ENCODE measurements at regions not wholly inside any gene's neighbourhood (a gene's known extent, or its start where the extent isn't known, plus 50 kb on each side); places are given as distances from the start of the nearest gene placed in this dataset.

DNA sequence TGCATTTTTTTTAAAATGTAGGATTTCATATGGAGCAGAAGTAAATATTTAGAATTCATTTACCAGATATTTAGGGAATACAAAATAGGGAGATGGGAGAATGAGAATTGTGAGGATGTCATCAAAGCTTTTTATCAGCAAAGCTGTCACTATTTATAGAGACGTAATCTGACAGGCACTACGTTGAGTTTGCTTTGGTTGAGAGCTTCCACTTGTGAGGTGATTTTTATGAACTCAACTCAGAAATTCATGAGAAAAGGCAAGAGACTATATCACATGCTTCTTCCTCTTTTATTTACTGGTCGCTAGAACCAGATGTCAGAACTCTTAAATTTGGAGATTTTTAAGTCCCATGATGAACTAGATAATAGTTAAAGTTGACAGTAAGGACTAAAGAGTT is 211.2 kb downstream of the GBA3 start:
- BruUV-seq (replicated peaks): no TSS peak
- Histone ChIP-seq H3K9me3 (replicated peaks; ENCODE audit: control insufficient read depth, insufficient read depth, low read depth, low read length) (no peaks in the 10 kb centered on the region), H3K9me1 (ENCODE audit: control insufficient read depth, insufficient read depth, low read length) (no peaks in the 10 kb centered on the region), H3K4me2 (ENCODE audit: insufficient read depth, low read length) (no peak overlapping the region), H3K36me3 (ENCODE audit: control insufficient read depth, insufficient read depth, low read length) (no peaks in the 10 kb centered on the region), H3K27me3 (ENCODE audit: control insufficient read depth in 2 of 2, insufficient read depth in 2 of 2, low read length in 2 of 2) (no peaks in the 10 kb centered on the region), H4K20me1 (replicated peaks; ENCODE audit: control insufficient read depth, insufficient read depth, low read length) (no peaks in the 10 kb centered on the region), H3K9ac (ENCODE audit: insufficient read depth in 1 of 2, low read depth in 2 of 2, low read length in 2 of 2) (no peak overlapping the region), H3K27ac (ENCODE audit: extremely low read depth, low read depth, low read length) (no peak overlapping the region), H2AFZ (ENCODE audit: low read depth, low read length) (no peak overlapping the region), H3K4me3 (no peak overlapping the region), H3K79me2 (ENCODE audit: control insufficient read depth, insufficient read depth, low read length) (no peaks in the 10 kb centered on the region), H3K4me1 (replicated peaks in 1 of 2; ENCODE audit: control insufficient read depth in 2 of 2, insufficient read depth in 2 of 2, low read length in 2 of 2) (no peaks in the 10 kb centered on the region)
- ATAC-seq (no peak), DNase-seq (ENCODE audit: extremely low read depth in 1 of 4, low spot score in 3 of 4) (no peak), FAIRE-seq (no peak)
- CTCF ChIA-PET (ENCODE audit: low intra/inter-chr PET ratio): no interaction called here
- in situ Hi-C loops (cut with MboI) (no loop called here), intact Hi-C loops (cut with micrococcal nuclease) (no loop called here)
- POLR2A ChIA-PET: interaction anchor here (0.6 kb wide), 1 partner anchor 29 kb away, joined by 3 read pairs; no protein-coding TSS in a partner anchor
- 2% methylated on average over 3 of the region's 3 CpGs for WGBS (ENCODE audit: insufficient coverage, low coverage, missing lambda C conversion rate)
- TF ChIP-seq MTA3 (IDR thresholded peaks at IDR 0.05; ENCODE audit: borderline replicate concordance) (no peak), HDAC6 (IDR thresholded peaks at IDR 0.05; ENCODE audit: low read depth, low read length) (no peak), ERF (CRISPR knock-in tag; IDR thresholded peaks at IDR 0.05) (no peak)

DNA sequence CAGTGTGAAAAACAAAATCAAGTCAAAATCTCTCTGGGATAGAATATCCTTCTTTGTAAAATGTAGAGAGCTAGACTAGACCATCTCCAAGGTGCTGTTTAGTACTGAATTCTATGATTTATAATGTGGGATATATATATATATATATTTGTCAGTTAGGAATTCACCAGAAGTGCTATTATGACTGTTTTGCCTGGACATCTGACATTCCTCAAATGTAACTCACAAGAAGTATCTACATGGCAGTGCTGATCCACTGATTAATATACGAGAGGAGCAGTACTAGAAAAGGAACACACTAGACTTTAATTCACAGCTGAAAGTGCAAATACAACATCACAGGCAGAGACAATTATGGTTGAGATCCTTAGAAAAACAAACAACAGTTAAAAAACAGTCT is 208.9 kb downstream of the GBA3 start:
- H3K79me2 ChIP-seq (ENCODE audit: control insufficient read depth, insufficient read depth, low read length): no peaks in the 10 kb centered on the region
- H3K27me3 ChIP-seq (ENCODE audit: control insufficient read depth in 2 of 2, insufficient read depth in 2 of 2, low read length in 2 of 2): no peaks in the 10 kb centered on the region
- no peak overlapping the region for H3K4me2 ChIP-seq (ENCODE audit: insufficient read depth, low read length)
- FAIRE-seq: no peak
- no TSS peak for BruUV-seq (replicated peaks)
- no peaks in the 10 kb centered on the region for H4K20me1 ChIP-seq (replicated peaks; ENCODE audit: control insufficient read depth, insufficient read depth, low read length)
- H3K9ac ChIP-seq (ENCODE audit: insufficient read depth in 1 of 2, low read depth in 2 of 2, low read length in 2 of 2): no peak overlapping the region
- H3K4me1 ChIP-seq (replicated peaks in 1 of 2; ENCODE audit: control insufficient read depth in 2 of 2, insufficient read depth in 2 of 2, low read length in 2 of 2): no peaks in the 10 kb centered on the region
- in situ Hi-C loops (cut with MboI) (no loop called here), intact Hi-C loops (cut with micrococcal nuclease) (no loop called here)
- WGBS (ENCODE audit: insufficient coverage, low coverage, missing lambda C conversion rate): 0% methylated on average over 1 of the region's 1 CpG
- no peak for ATAC-seq
- H2AFZ ChIP-seq (ENCODE audit: low read depth, low read length): no peak overlapping the region
- ChIA-PET CTCF (ENCODE audit: low intra/inter-chr PET ratio) (no interaction called here), POLR2A (no interaction called here)
- H3K27ac ChIP-seq (ENCODE audit: extremely low read depth, low read depth, low read length): no peak overlapping the region
- H3K9me1 ChIP-seq (ENCODE audit: control insufficient read depth, insufficient read depth, low read length): no peaks in the 10 kb centered on the region
- H3K4me3 ChIP-seq: no peak overlapping the region
- H3K36me3 ChIP-seq (ENCODE audit: control insufficient read depth, insufficient read depth, low read length): no peaks in the 10 kb centered on the region
- H3K9me3 ChIP-seq (replicated peaks; ENCODE audit: control insufficient read depth, insufficient read depth, low read depth, low read length): no peaks in the 10 kb centered on the region
- no peak for DNase-seq (ENCODE audit: extremely low read depth in 1 of 4, low spot score in 3 of 4)
- TF ChIP-seq HDAC6 (IDR thresholded peaks at IDR 0.05; ENCODE audit: low read depth, low read length) (no peak), SRSF9 (IDR thresholded peaks at IDR 0.05; ENCODE audit: borderline replicate concordance, low read depth, low read length) (no peak), BMI1 (IDR thresholded peaks at IDR 0.05; ENCODE audit: low read length) (no peak)
- TF ChIP-seq, protein P1, sequence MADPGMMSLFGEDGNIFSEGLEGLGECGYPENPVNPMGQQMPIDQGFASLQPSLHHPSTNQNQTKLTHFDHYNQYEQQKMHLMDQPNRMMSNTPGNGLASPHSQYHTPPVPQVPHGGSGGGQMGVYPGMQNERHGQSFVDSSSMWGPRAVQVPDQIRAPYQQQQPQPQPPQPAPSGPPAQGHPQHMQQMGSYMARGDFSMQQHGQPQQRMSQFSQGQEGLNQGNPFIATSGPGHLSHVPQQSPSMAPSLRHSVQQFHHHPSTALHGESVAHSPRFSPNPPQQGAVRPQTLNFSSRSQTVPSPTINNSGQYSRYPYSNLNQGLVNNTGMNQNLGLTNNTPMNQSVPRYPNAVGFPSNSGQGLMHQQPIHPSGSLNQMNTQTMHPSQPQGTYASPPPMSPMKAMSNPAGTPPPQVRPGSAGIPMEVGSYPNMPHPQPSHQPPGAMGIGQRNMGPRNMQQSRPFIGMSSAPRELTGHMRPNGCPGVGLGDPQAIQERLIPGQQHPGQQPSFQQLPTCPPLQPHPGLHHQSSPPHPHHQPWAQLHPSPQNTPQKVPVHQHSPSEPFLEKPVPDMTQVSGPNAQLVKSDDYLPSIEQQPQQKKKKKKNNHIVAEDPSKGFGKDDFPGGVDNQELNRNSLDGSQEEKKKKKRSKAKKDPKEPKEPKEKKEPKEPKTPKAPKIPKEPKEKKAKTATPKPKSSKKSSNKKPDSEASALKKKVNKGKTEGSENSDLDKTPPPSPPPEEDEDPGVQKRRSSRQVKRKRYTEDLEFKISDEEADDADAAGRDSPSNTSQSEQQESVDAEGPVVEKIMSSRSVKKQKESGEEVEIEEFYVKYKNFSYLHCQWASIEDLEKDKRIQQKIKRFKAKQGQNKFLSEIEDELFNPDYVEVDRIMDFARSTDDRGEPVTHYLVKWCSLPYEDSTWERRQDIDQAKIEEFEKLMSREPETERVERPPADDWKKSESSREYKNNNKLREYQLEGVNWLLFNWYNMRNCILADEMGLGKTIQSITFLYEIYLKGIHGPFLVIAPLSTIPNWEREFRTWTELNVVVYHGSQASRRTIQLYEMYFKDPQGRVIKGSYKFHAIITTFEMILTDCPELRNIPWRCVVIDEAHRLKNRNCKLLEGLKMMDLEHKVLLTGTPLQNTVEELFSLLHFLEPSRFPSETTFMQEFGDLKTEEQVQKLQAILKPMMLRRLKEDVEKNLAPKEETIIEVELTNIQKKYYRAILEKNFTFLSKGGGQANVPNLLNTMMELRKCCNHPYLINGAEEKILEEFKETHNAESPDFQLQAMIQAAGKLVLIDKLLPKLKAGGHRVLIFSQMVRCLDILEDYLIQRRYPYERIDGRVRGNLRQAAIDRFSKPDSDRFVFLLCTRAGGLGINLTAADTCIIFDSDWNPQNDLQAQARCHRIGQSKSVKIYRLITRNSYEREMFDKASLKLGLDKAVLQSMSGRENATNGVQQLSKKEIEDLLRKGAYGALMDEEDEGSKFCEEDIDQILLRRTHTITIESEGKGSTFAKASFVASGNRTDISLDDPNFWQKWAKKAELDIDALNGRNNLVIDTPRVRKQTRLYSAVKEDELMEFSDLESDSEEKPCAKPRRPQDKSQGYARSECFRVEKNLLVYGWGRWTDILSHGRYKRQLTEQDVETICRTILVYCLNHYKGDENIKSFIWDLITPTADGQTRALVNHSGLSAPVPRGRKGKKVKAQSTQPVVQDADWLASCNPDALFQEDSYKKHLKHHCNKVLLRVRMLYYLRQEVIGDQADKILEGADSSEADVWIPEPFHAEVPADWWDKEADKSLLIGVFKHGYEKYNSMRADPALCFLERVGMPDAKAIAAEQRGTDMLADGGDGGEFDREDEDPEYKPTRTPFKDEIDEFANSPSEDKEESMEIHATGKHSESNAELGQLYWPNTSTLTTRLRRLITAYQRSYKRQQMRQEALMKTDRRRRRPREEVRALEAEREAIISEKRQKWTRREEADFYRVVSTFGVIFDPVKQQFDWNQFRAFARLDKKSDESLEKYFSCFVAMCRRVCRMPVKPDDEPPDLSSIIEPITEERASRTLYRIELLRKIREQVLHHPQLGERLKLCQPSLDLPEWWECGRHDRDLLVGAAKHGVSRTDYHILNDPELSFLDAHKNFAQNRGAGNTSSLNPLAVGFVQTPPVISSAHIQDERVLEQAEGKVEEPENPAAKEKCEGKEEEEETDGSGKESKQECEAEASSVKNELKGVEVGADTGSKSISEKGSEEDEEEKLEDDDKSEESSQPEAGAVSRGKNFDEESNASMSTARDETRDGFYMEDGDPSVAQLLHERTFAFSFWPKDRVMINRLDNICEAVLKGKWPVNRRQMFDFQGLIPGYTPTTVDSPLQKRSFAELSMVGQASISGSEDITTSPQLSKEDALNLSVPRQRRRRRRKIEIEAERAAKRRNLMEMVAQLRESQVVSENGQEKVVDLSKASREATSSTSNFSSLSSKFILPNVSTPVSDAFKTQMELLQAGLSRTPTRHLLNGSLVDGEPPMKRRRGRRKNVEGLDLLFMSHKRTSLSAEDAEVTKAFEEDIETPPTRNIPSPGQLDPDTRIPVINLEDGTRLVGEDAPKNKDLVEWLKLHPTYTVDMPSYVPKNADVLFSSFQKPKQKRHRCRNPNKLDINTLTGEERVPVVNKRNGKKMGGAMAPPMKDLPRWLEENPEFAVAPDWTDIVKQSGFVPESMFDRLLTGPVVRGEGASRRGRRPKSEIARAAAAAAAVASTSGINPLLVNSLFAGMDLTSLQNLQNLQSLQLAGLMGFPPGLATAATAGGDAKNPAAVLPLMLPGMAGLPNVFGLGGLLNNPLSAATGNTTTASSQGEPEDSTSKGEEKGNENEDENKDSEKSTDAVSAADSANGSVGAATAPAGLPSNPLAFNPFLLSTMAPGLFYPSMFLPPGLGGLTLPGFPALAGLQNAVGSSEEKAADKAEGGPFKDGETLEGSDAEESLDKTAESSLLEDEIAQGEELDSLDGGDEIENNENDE (IDR thresholded peaks at IDR 0.05; ENCODE audit: low read depth, low read length): no peak

Data from K562 (cell line).